Panc1 (cell line): ENCODE measurements at regions not wholly inside any gene's neighbourhood (a gene's known extent, or its start where the extent isn't known, plus 50 kb on each side); places are given as distances from the start of the nearest gene placed in this dataset.

Source experiments
- POLR2AphosphoS5 ChIP-seq: IDR thresholded peaks from 2 replicates; pipeline ENCODE4 v1.6.1; 2012; ENCODE audit warnings: mild to moderate bottlenecking, low read depth, low read length, moderate library complexity
- SIN3A ChIP-seq: IDR thresholded peaks from 2 replicates; pipeline ENCODE4 v1.6.1; 2012; ENCODE audit warnings: low read depth, mild to moderate bottlenecking, low read length, moderate library complexity, borderline replicate concordance; ENCODE audit not compliant: insufficient read depth
- TF ChIP-seq, protein P1 (sequence below): fragments of 450-650 bp; IDR thresholded peaks from 2 replicates; pipeline ENCODE4 v1.5.1; 2017; ENCODE audit warnings: mild to moderate bottlenecking
- TF ChIP-seq, protein P2 (sequence below), 2 experiments: IDR thresholded peaks; 2 replicates each; pipeline ENCODE4 v1.6.1; 2011 to 2012; ENCODE audit warnings: low read depth in 2 of 2, control low read depth in 1 of 2, low read length in 1 of 2, mild to moderate bottlenecking in 1 of 2, moderate library complexity in 1 of 2; ENCODE audit not compliant: insufficient read depth in 1 of 2

DNA sequence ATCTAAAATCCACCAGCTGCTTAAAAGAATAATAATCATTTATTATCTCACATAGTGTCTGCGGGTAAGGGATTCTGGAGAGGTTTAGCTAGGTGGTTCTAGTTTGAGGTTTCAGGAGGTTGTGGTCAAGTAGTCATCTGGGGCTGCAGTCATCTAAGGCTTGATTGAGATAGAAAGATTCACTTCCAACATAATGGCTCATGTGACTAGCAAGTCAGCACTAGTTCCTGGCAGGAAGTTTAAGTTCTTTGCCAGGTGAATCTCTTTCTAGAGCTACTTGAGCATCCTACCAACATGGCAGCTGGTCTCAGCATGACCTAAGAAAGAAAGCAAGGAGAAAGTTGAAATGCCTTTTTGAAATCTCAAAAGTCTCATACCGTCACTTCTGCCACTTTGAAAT is 128.8 kb downstream of the EDN1 start:
- TF ChIP-seq POLR2AphosphoS5 (no peak), SIN3A (no peak)
- TF ChIP-seq, protein P1, sequence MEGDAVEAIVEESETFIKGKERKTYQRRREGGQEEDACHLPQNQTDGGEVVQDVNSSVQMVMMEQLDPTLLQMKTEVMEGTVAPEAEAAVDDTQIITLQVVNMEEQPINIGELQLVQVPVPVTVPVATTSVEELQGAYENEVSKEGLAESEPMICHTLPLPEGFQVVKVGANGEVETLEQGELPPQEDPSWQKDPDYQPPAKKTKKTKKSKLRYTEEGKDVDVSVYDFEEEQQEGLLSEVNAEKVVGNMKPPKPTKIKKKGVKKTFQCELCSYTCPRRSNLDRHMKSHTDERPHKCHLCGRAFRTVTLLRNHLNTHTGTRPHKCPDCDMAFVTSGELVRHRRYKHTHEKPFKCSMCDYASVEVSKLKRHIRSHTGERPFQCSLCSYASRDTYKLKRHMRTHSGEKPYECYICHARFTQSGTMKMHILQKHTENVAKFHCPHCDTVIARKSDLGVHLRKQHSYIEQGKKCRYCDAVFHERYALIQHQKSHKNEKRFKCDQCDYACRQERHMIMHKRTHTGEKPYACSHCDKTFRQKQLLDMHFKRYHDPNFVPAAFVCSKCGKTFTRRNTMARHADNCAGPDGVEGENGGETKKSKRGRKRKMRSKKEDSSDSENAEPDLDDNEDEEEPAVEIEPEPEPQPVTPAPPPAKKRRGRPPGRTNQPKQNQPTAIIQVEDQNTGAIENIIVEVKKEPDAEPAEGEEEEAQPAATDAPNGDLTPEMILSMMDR: no peak
- TF ChIP-seq, protein P2, sequence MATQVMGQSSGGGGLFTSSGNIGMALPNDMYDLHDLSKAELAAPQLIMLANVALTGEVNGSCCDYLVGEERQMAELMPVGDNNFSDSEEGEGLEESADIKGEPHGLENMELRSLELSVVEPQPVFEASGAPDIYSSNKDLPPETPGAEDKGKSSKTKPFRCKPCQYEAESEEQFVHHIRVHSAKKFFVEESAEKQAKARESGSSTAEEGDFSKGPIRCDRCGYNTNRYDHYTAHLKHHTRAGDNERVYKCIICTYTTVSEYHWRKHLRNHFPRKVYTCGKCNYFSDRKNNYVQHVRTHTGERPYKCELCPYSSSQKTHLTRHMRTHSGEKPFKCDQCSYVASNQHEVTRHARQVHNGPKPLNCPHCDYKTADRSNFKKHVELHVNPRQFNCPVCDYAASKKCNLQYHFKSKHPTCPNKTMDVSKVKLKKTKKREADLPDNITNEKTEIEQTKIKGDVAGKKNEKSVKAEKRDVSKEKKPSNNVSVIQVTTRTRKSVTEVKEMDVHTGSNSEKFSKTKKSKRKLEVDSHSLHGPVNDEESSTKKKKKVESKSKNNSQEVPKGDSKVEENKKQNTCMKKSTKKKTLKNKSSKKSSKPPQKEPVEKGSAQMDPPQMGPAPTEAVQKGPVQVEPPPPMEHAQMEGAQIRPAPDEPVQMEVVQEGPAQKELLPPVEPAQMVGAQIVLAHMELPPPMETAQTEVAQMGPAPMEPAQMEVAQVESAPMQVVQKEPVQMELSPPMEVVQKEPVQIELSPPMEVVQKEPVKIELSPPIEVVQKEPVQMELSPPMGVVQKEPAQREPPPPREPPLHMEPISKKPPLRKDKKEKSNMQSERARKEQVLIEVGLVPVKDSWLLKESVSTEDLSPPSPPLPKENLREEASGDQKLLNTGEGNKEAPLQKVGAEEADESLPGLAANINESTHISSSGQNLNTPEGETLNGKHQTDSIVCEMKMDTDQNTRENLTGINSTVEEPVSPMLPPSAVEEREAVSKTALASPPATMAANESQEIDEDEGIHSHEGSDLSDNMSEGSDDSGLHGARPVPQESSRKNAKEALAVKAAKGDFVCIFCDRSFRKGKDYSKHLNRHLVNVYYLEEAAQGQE (IDR thresholded peaks at IDR 0.05; ENCODE audit: insufficient read depth in 1 of 2, low read depth in 2 of 2, low read length in 1 of 2): no peak
